HCT116 (cell line): ENCODE measurements at regions not wholly inside any gene's neighbourhood (a gene's known extent, or its start where the extent isn't known, plus 50 kb on each side); places are given as distances from the start of the nearest gene placed in this dataset.

Experiments
- ATAC-seq: fragments of 200-7000 bp; cut with Tn5 transposase; 2 replicates; pipeline ENCODE4 v1.9.1; 2020; ENCODE audit warnings: mild to moderate bottlenecking, moderate library complexity
- BruUV-seq: library from RNA; stranded (reverse); fragments of 400-500 nt; replicated peaks from 2 replicates; lab custom pipeline; 2021; lab: Mats Ljungman, UMichigan
- CTCF ChIA-PET: fragments of 300-600 bp; sonication (Branson Sonifier 250); formaldehyde crosslinking; loops from one replicate; lab custom pipeline; 2021; ENCODE audit warnings: antibody characterized with exemption; lab: Charles Lee
- POLR2A ChIA-PET: fragments of 300-600, 350-600 bp; sonication (Branson Sonifier 250); formaldehyde crosslinking; loops from one replicate; lab custom pipeline; 2021; ENCODE audit warnings: antibody characterized with exemption; lab: Charles Lee
- RAD21 ChIA-PET, 2 experiments: fragments of 300-600 bp; sonication (Branson Sonifier 250); formaldehyde crosslinking; loops; one replicate each; lab custom pipeline; 2023; ENCODE audit warnings: low total read pairs in 2 of 2; ENCODE audit not compliant: uncharacterized antibody in 2 of 2, unreplicated experiment in 2 of 2, low non-redundant PET in 1 of 2; lab: Charles Lee
- DNase-seq: peaks from one replicate; pipeline ENCODE4 v3.0.0-alpha.2; 2010; ENCODE audit warnings: low read depth, low spot score
- H2AFZ ChIP-seq: fragments of 200-600 bp; shearing (Covaris generic), sonication (generic); 2 replicates; pipeline ENCODE4 v1.6.1; 2017; ENCODE audit warnings: low read depth, mixed run types, mixed read lengths, antibody characterized with exemption, low read length; ENCODE audit not compliant: poor library complexity, severe bottlenecking
- H3K27ac ChIP-seq: 2 replicates; pipeline ENCODE4 v1.5.1; 2012; ENCODE audit warnings: low read depth, low read length
- H3K27me3 ChIP-seq: fragments of 200-600 bp; sonication (generic); 2 replicates; pipeline ENCODE4 v1.6.1; 2016; ENCODE audit warnings: mixed run types, low read length, mixed read lengths; ENCODE audit not compliant: insufficient read depth
- H3K36me3 ChIP-seq, 2 experiments: fragments of 200-500 bp in 1 of 2; fragments of 200-600 bp in 1 of 2; sonication (Bioruptor generic) in 1 of 2; sonication (generic) in 1 of 2; 2 replicates each; pipeline versions ENCODE4 v1.5.1 to v1.6.1; 2014 to 2016; ENCODE audit warnings: low read length in 2 of 2, inconsistent platforms in 1 of 2, mixed read lengths in 1 of 2, mixed run types in 1 of 2; ENCODE audit not compliant: insufficient read depth in 2 of 2, control insufficient read depth in 1 of 2
- H3K4me1 ChIP-seq, 2 experiments: fragments of 200-600 bp in 1 of 2; sonication (generic) in 1 of 2; 2 replicates each; pipeline versions ENCODE4 v1.5.1 to v1.6.1; 2012 to 2017; ENCODE audit warnings: low read length in 2 of 2, inconsistent platforms in 1 of 2, mild to moderate bottlenecking in 1 of 2, mixed read lengths in 1 of 2, mixed run types in 1 of 2, moderate library complexity in 1 of 2; ENCODE audit not compliant: insufficient read depth in 2 of 2, control insufficient read depth in 1 of 2
- H3K4me2 ChIP-seq: fragments of 200-600 bp; sonication (generic); 2 replicates; pipeline ENCODE4 v1.6.1; 2017; ENCODE audit warnings: mixed run types, low read length, mixed read lengths
- H3K4me3 ChIP-seq, 2 experiments: fragments of 200-600 bp in 1 of 2; sonication (generic) in 1 of 2; replicated peaks in 1 of 2; 2 replicates each; pipeline ENCODE4 v1.5.1; 2011 to 2016; ENCODE audit warnings: low read length in 2 of 2, control low read depth in 1 of 2, low read depth in 1 of 2, mild to moderate bottlenecking in 1 of 2, mixed read lengths in 1 of 2, mixed run types in 1 of 2
- H3K79me2 ChIP-seq: fragments of 200-600 bp; sonication (generic); 2 replicates; pipeline ENCODE4 v1.6.1; 2017; ENCODE audit warnings: mild to moderate bottlenecking, mixed run types, low read length, moderate library complexity, mixed read lengths; ENCODE audit not compliant: insufficient read depth
- H3K9ac ChIP-seq: fragments of 200-600 bp; sonication (generic); 2 replicates; pipeline ENCODE4 v1.6.1; 2016; ENCODE audit warnings: low read length, mixed read lengths
- H3K9me2 ChIP-seq: fragments of 200-600 bp; sonication (generic), shearing (Covaris generic); 2 replicates; pipeline ENCODE4 v1.6.1; 2017; ENCODE audit warnings: mixed run types, mild to moderate bottlenecking, moderate library complexity; ENCODE audit not compliant: insufficient read depth
- H3K9me3 ChIP-seq, 2 experiments: fragments of 200-500 bp in 1 of 2; fragments of 200-600 bp in 1 of 2; sonication (Bioruptor generic) in 1 of 2; sonication (generic) in 1 of 2; 2 replicates each; pipeline ENCODE4 v1.6.1; 2014 to 2017; ENCODE audit warnings: low read length in 2 of 2, mixed read lengths in 2 of 2, inconsistent platforms in 1 of 2, low read depth in 1 of 2, mild to moderate bottlenecking in 1 of 2, mixed run types in 1 of 2, moderate library complexity in 1 of 2; ENCODE audit not compliant: control insufficient read depth in 1 of 2, insufficient read depth in 1 of 2
- H4K20me1 ChIP-seq: fragments of 200-600 bp; sonication (generic), shearing (Covaris generic); 2 replicates; pipeline ENCODE4 v1.6.1; 2017; ENCODE audit warnings: mixed run types, mild to moderate bottlenecking, moderate library complexity; ENCODE audit not compliant: insufficient read depth
- CBX3 ChIP-seq: IDR thresholded peaks from 2 replicates; pipeline ENCODE4 v1.6.1; 2012; ENCODE audit warnings: low read depth
- CEBPB ChIP-seq: IDR thresholded peaks from 2 replicates; pipeline ENCODE4 v1.6.1; 2012; ENCODE audit warnings: low read depth
- EGR1 ChIP-seq: IDR thresholded peaks from 2 replicates; pipeline ENCODE4 v1.6.1; 2012; ENCODE audit warnings: low read depth
- ELF1 ChIP-seq: IDR thresholded peaks from 2 replicates; pipeline ENCODE4 v1.6.1; 2012; ENCODE audit warnings: low read depth, borderline replicate concordance
- FOSL1 ChIP-seq: IDR thresholded peaks from 2 replicates; pipeline ENCODE4 v1.6.1; 2012; ENCODE audit warnings: low read depth
- JUND ChIP-seq: IDR thresholded peaks from 2 replicates; pipeline ENCODE4 v1.6.1; 2012
- POLR2AphosphoS5 ChIP-seq: IDR thresholded peaks from 2 replicates; pipeline ENCODE4 v1.6.1; 2011; ENCODE audit warnings: mild to moderate bottlenecking, low read depth, low read length, moderate library complexity
- SIN3A ChIP-seq: IDR thresholded peaks from 2 replicates; pipeline ENCODE4 v1.6.1; 2012; ENCODE audit warnings: low read depth
- SRF ChIP-seq: IDR thresholded peaks from 2 replicates; pipeline ENCODE4 v1.6.1; 2012; ENCODE audit warnings: low read depth
- TCF7L2 ChIP-seq: IDR thresholded peaks from 2 replicates; pipeline ENCODE4 v1.7.0; 2011; ENCODE audit warnings: borderline replicate concordance, inconsistent platforms; ENCODE audit not compliant: insufficient read depth, insufficient read length; ENCODE audit errors: extremely low read depth
- intact Hi-C: fragments of 100-400 bp; cut with micrococcal nuclease; formaldehyde crosslinking; loops from 2 replicates; pipeline ENCODE4 v1.10.0; 2022
- TF ChIP-seq, protein P1 (sequence below): IDR thresholded peaks from 2 replicates; pipeline ENCODE4 v1.6.1; 2012
- TF ChIP-seq, protein P2 (sequence below): IDR thresholded peaks from 2 replicates; pipeline ENCODE4 v1.6.1; 2012
- TF ChIP-seq, protein P3 (sequence below): IDR thresholded peaks from 2 replicates; pipeline ENCODE4 v1.6.1; 2011; ENCODE audit warnings: mild to moderate bottlenecking, low read length, moderate library complexity; ENCODE audit not compliant: insufficient replicate concordance; ENCODE audit errors: extremely low read depth
- TF ChIP-seq, protein P4 (sequence below): IDR thresholded peaks from 2 replicates; pipeline ENCODE4 v1.6.1; 2012; ENCODE audit warnings: low read depth
- TF ChIP-seq, protein P5 (sequence below), 3 experiments: fragments of 200-600 bp in 1 of 3; sonication (generic) in 1 of 3; IDR thresholded peaks in 2 of 3; conservative IDR thresholded peaks in 1 of 3; 2 replicates each; pipeline ENCODE4 v1.5.1; 2012 to 2017; ENCODE audit warnings: low read depth in 2 of 3, low read length in 2 of 3, antibody characterized with exemption in 1 of 3, borderline replicate concordance in 1 of 3, control low read depth in 1 of 3, mild to moderate bottlenecking in 1 of 3, mixed read lengths in 1 of 3, mixed run types in 1 of 3, moderate library complexity in 1 of 3; ENCODE audit not compliant: insufficient read depth in 1 of 3

DNA sequence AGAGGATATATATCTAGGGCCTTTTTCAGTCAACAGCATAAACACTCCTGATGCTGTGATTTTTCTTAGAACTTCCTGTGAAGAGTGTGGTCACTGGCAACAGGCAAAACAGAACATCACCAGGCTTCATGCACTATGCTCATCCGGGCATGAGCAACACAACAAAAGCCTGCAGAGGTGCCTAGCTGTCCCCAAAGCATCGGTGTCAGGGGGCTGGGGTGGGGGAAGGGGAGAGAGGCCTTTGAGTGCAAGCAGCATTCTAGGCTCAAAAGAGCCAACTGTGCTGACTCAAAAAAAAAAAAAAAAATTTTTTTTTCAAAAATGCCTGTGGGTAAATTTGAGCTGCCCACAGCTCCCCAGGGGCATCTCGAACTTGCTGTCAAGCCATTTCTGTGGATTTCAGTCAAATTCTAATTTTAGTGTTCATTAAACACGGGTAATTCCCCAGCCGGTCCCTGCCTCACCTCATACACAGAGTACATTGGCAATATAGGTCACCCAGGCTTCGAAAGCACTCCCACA is 194.6 kb upstream of the DYNLRB2 start:
- BruUV-seq: no TSS peak
- no peaks in the 10 kb centered on the region for H3K79me2 ChIP-seq
- POLR2A ChIA-PET: no interaction called here
- no peak overlapping the region for H3K27ac ChIP-seq
- RAD21 ChIA-PET: no interaction called here
- no peak overlapping the region for H3K4me2 ChIP-seq
- no peak overlapping the region for H2AFZ ChIP-seq
- H3K4me3 ChIP-seq: no peak overlapping the region
- no peak overlapping the region for H3K9ac ChIP-seq
- H3K9me2 ChIP-seq: no peaks in the 10 kb centered on the region
- ATAC-seq (no peak), DNase-seq (no peak)
- H3K27me3 ChIP-seq: no peaks in the 10 kb centered on the region
- TF ChIP-seq EGR1: no peak
- TF ChIP-seq ELF1: no peak
- no peak for TF ChIP-seq TCF7L2
- no peak for TF ChIP-seq CEBPB
- TF ChIP-seq, protein P1, sequence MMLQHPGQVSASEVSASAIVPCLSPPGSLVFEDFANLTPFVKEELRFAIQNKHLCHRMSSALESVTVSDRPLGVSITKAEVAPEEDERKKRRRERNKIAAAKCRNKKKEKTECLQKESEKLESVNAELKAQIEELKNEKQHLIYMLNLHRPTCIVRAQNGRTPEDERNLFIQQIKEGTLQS: no peak
- TF ChIP-seq, protein P2, sequence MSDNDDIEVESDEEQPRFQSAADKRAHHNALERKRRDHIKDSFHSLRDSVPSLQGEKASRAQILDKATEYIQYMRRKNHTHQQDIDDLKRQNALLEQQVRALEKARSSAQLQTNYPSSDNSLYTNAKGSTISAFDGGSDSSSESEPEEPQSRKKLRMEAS: no peak
- TF ChIP-seq, protein P3, sequence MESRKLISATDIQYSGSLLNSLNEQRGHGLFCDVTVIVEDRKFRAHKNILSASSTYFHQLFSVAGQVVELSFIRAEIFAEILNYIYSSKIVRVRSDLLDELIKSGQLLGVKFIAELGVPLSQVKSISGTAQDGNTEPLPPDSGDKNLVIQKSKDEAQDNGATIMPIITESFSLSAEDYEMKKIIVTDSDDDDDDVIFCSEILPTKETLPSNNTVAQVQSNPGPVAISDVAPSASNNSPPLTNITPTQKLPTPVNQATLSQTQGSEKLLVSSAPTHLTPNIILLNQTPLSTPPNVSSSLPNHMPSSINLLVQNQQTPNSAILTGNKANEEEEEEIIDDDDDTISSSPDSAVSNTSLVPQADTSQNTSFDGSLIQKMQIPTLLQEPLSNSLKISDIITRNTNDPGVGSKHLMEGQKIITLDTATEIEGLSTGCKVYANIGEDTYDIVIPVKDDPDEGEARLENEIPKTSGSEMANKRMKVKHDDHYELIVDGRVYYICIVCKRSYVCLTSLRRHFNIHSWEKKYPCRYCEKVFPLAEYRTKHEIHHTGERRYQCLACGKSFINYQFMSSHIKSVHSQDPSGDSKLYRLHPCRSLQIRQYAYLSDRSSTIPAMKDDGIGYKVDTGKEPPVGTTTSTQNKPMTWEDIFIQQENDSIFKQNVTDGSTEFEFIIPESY: no peak
- TF ChIP-seq SRF: no peak
- TF ChIP-seq, protein P4, sequence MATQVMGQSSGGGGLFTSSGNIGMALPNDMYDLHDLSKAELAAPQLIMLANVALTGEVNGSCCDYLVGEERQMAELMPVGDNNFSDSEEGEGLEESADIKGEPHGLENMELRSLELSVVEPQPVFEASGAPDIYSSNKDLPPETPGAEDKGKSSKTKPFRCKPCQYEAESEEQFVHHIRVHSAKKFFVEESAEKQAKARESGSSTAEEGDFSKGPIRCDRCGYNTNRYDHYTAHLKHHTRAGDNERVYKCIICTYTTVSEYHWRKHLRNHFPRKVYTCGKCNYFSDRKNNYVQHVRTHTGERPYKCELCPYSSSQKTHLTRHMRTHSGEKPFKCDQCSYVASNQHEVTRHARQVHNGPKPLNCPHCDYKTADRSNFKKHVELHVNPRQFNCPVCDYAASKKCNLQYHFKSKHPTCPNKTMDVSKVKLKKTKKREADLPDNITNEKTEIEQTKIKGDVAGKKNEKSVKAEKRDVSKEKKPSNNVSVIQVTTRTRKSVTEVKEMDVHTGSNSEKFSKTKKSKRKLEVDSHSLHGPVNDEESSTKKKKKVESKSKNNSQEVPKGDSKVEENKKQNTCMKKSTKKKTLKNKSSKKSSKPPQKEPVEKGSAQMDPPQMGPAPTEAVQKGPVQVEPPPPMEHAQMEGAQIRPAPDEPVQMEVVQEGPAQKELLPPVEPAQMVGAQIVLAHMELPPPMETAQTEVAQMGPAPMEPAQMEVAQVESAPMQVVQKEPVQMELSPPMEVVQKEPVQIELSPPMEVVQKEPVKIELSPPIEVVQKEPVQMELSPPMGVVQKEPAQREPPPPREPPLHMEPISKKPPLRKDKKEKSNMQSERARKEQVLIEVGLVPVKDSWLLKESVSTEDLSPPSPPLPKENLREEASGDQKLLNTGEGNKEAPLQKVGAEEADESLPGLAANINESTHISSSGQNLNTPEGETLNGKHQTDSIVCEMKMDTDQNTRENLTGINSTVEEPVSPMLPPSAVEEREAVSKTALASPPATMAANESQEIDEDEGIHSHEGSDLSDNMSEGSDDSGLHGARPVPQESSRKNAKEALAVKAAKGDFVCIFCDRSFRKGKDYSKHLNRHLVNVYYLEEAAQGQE: no peak
- TF ChIP-seq CBX3: no peak
- TF ChIP-seq SIN3A: no peak
- TF ChIP-seq POLR2AphosphoS5: no peak
- TF ChIP-seq FOSL1: no peak
- no peak for TF ChIP-seq JUND
- TF ChIP-seq, protein P5, sequence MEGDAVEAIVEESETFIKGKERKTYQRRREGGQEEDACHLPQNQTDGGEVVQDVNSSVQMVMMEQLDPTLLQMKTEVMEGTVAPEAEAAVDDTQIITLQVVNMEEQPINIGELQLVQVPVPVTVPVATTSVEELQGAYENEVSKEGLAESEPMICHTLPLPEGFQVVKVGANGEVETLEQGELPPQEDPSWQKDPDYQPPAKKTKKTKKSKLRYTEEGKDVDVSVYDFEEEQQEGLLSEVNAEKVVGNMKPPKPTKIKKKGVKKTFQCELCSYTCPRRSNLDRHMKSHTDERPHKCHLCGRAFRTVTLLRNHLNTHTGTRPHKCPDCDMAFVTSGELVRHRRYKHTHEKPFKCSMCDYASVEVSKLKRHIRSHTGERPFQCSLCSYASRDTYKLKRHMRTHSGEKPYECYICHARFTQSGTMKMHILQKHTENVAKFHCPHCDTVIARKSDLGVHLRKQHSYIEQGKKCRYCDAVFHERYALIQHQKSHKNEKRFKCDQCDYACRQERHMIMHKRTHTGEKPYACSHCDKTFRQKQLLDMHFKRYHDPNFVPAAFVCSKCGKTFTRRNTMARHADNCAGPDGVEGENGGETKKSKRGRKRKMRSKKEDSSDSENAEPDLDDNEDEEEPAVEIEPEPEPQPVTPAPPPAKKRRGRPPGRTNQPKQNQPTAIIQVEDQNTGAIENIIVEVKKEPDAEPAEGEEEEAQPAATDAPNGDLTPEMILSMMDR (IDR thresholded peaks at IDR 0.05 in 2 of 3, conservative IDR thresholded peaks at IDR 0.05 in 1 of 3; ENCODE audit: borderline replicate concordance in 1 of 3, insufficient read depth in 1 of 3, low read depth in 2 of 3, low read length in 2 of 3): no peak
- H4K20me1 ChIP-seq: no peaks in the 10 kb centered on the region
- H3K9me3 ChIP-seq: peaks cover 37 to 56% of the 10 kb centered on the region in 2 experiments; a peak in 2 of 4 replicates
- intact Hi-C loops: no loop called here
- CTCF ChIA-PET: no interaction called here
- no peaks in the 10 kb centered on the region for H3K4me1 ChIP-seq
- no peaks in the 10 kb centered on the region for H3K36me3 ChIP-seq
